Spinal cord (tissue), 9 donors: ENCODE measurements at regions not wholly inside any gene's neighbourhood (a gene's known extent, or its start where the extent isn't known, plus 50 kb on each side); places are given as distances from the start of the nearest gene placed in this dataset.
"Not testable (repeated sequence)": the region's sequence is repeated elsewhere in the genome, so short reads cannot be mapped to it uniquely, and the experiment has no call there.

Experiments used
- DNase-seq, 6 donors: peaks; one replicate each; pipeline versions ENCODE4 v3.0.0 to v3.0.0-alpha.2; 2013 to 2015; ENCODE audit warnings: low spot score in 6 of 6, low read depth in 4 of 6
- H3K27ac ChIP-seq: one replicate; pipeline ENCODE4 v1.5.1; 2013; ENCODE audit warnings: low read depth, low read length, control low read depth
- H3K27me3 ChIP-seq: one replicate; pipeline ENCODE4 v1.6.1; 2013; ENCODE audit warnings: low read length; ENCODE audit not compliant: control insufficient read depth, insufficient read depth
- H3K36me3 ChIP-seq: one replicate; pipeline ENCODE4 v1.6.1; 2013; ENCODE audit warnings: low read length; ENCODE audit not compliant: control insufficient read depth, insufficient read depth
- H3K4me1 ChIP-seq: one replicate; pipeline ENCODE4 v1.6.1; 2013; ENCODE audit warnings: low read length; ENCODE audit not compliant: control insufficient read depth, insufficient read depth
- H3K4me3 ChIP-seq: one replicate; pipeline ENCODE4 v1.5.1; 2013; ENCODE audit warnings: low read depth, low read length, control low read depth
- H3K9me3 ChIP-seq: one replicate; pipeline ENCODE4 v1.6.1; 2013; ENCODE audit warnings: low read length; ENCODE audit not compliant: control insufficient read depth, insufficient read depth
- WGBS: methylation state at CpG from one replicate; pipeline ENCODE4 v1.1.5; 2013; ENCODE audit warnings: missing lambda C conversion rate; ENCODE audit not compliant: insufficient coverage; 5-methylcytosine and 5-hydroxymethylcytosine counted together
- donor health status: healthy.

GRCh38 chr13:86253497-86253896 is 454.3 kb upstream of the SLITRK6 start:
- not testable (repeated sequence) for H3K27ac ChIP-seq, H3K4me1 ChIP-seq, H3K9me3 ChIP-seq, H3K4me3 ChIP-seq, H3K27me3 ChIP-seq, DNase-seq, H3K36me3 ChIP-seq
- WGBS: no CpG with 5 or more reads among the region's 5 CpGs

GRCh38 chr13:86255820-86256219 is 456.6 kb upstream of the SLITRK6 start:
- H3K27me3 ChIP-seq, H3K36me3 ChIP-seq, H3K4me3 ChIP-seq, H3K9me3 ChIP-seq, DNase-seq, H3K4me1 ChIP-seq, H3K27ac ChIP-seq: not testable (repeated sequence)
- WGBS: no CpG with 5 or more reads among the region's 2 CpGs

- Histone ChIP-seq H3K4me1 (no peaks in the 10 kb centered on the region), H3K27ac (no peak overlapping the region)
- no peak for DNase-seq
Observed at GRCh38 chr13:86269511-86269910, 470.3 kb upstream of the SLITRK6 start.

GRCh38 chr13:86282442-86282841 is 483.2 kb upstream of the SLITRK6 start:
- no peak overlapping the region for H3K27ac ChIP-seq
- no peaks in the 10 kb centered on the region for H3K27me3 ChIP-seq
- no peaks in the 10 kb centered on the region for H3K36me3 ChIP-seq
- no peak overlapping the region for H3K4me3 ChIP-seq
- no peaks in the 10 kb centered on the region for H3K9me3 ChIP-seq
- WGBS: no CpG with 5 or more reads among the region's 2 CpGs
- no peaks in the 10 kb centered on the region for H3K4me1 ChIP-seq
- DNase-seq: no peak

More at GRCh38 chr13:86269511-86269910, 470.3 kb upstream of the SLITRK6 start:
- no peaks in the 10 kb centered on the region for H3K36me3 ChIP-seq
- no peaks in the 10 kb centered on the region for H3K27me3 ChIP-seq
- H3K9me3 ChIP-seq: no peaks in the 10 kb centered on the region
- no peak overlapping the region for H3K4me3 ChIP-seq

- no peaks in the 10 kb centered on the region for H3K4me1 ChIP-seq
- WGBS: no CpG with 5 or more reads among the region's 3 CpGs
- DNase-seq: peak in 1 of 6 donors; percentile 46
- H3K27me3 ChIP-seq: no peaks in the 10 kb centered on the region
- no peaks in the 10 kb centered on the region for H3K36me3 ChIP-seq
- no peak overlapping the region for H3K4me3 ChIP-seq
- H3K27ac ChIP-seq: no peak overlapping the region
- no peaks in the 10 kb centered on the region for H3K9me3 ChIP-seq
Observed at GRCh38 chr13:86283031-86283430, 483.8 kb upstream of the SLITRK6 start.

- peak in 3 of 6 donors; percentile 9 to 84 (median 20) for DNase-seq
- 60% methylated on average over 1 of the region's 3 CpGs for WGBS
- Histone ChIP-seq H3K27ac (no peak overlapping the region), H3K36me3 (no peaks in the 10 kb centered on the region), H3K4me1 (no peaks in the 10 kb centered on the region), H3K9me3 (no peaks in the 10 kb centered on the region), H3K4me3 (no peak overlapping the region), H3K27me3 (no peaks in the 10 kb centered on the region)
Observed at GRCh38 chr13:86298725-86299124, 499.5 kb upstream of the SLITRK6 start.

GRCh38 chr13:86299128-86299527 is 499.9 kb upstream of the SLITRK6 start:
- Histone ChIP-seq H3K27me3 (no peaks in the 10 kb centered on the region), H3K4me3 (no peak overlapping the region), H3K36me3 (no peaks in the 10 kb centered on the region), H3K27ac (no peak overlapping the region), H3K9me3 (no peaks in the 10 kb centered on the region), H3K4me1 (no peaks in the 10 kb centered on the region)
- no CpG with 5 or more reads among the region's 2 CpGs for WGBS
- DNase-seq: no peak

GRCh38 chr13:86309881-86310280 is 510.7 kb upstream of the SLITRK6 start:
- WGBS: no CpG with 5 or more reads among the region's 1 CpG
- no peaks in the 10 kb centered on the region for H3K36me3 ChIP-seq
- DNase-seq: no peak

GRCh38 chr13:86313421-86313820 is 514.2 kb upstream of the SLITRK6 start:
- Histone ChIP-seq H3K36me3 (no peaks in the 10 kb centered on the region), H3K27me3 (no peaks in the 10 kb centered on the region), H3K4me1 (no peaks in the 10 kb centered on the region), H3K9me3 (no peaks in the 10 kb centered on the region), H3K27ac (no peak overlapping the region), H3K4me3 (no peak overlapping the region)
- DNase-seq: peak in 1 of 6 donors; percentile 61
- WGBS: no CpG with 5 or more reads among the region's 1 CpG

More at GRCh38 chr13:86309881-86310280, 510.7 kb upstream of the SLITRK6 start:
- Histone ChIP-seq H3K4me3 (no peak overlapping the region), H3K9me3 (no peaks in the 10 kb centered on the region), H3K4me1 (no peaks in the 10 kb centered on the region), H3K27me3 (no peaks in the 10 kb centered on the region), H3K27ac (no peak overlapping the region)

- WGBS: 62% methylated on average over 3 of the region's 3 CpGs
- no peaks in the 10 kb centered on the region for H3K4me1 ChIP-seq
- H3K4me3 ChIP-seq: no peak overlapping the region
Observed at GRCh38 chr13:86318450-86318849, 519.2 kb upstream of the SLITRK6 start.

More at GRCh38 chr13:86318450-86318849, 519.2 kb upstream of the SLITRK6 start:
- no peaks in the 10 kb centered on the region for H3K27me3 ChIP-seq
- H3K27ac ChIP-seq: no peak overlapping the region
- DNase-seq: no peak
- H3K36me3 ChIP-seq: no peaks in the 10 kb centered on the region
- H3K9me3 ChIP-seq: no peaks in the 10 kb centered on the region
